HEK293 (cell line): ENCODE measurements at regions not wholly inside any gene's neighbourhood (a gene's known extent, or its start where the extent isn't known, plus 50 kb on each side); places are given as distances from the start of the nearest gene placed in this dataset.

ENCODE experiments used
- CTCF ChIA-PET: fragments of 350-600 bp; formaldehyde crosslinking; extraction: SDS; loops from one replicate; lab custom pipeline; 2021; ENCODE audit warnings: antibody characterized with exemption; lab: Yijun Ruan, JAX
- POLR2A ChIA-PET: fragments of 300-600 bp; formaldehyde crosslinking; extraction: SDS; loops from one replicate; lab custom pipeline; 2020; ENCODE audit warnings: antibody characterized with exemption, inconsistent platforms; lab: Yijun Ruan, JAX
- H3K27ac ChIP-seq: fragments of 200-500 bp; sonication (Bioruptor generic); 2 replicates; pipeline ENCODE4 v1.5.1; 2014; ENCODE audit warnings: low read depth, low read length, control low read depth, inconsistent platforms; ENCODE audit errors: extremely low read depth
- H3K36me3 ChIP-seq, 2 experiments: fragments of 200-500 bp in 1 of 2; sonication (Bioruptor generic) in 1 of 2; 1 replicate in 1 of 2; 2 replicates in 1 of 2; pipeline ENCODE4 v1.5.1; 2014 to 2017; ENCODE audit warnings: inconsistent platforms in 2 of 2, low read length in 2 of 2; ENCODE audit not compliant: control insufficient read depth in 2 of 2, insufficient read depth in 1 of 2
- H3K4me1 ChIP-seq: fragments of 200-500 bp; sonication (Bioruptor generic); 2 replicates; pipeline ENCODE4 v1.5.1; 2014; ENCODE audit warnings: mild to moderate bottlenecking, low read length, inconsistent platforms; ENCODE audit not compliant: control insufficient read depth, insufficient read depth
- H3K4me3 ChIP-seq: 2 replicates; pipeline ENCODE4 v1.5.1; 2011; ENCODE audit warnings: low read depth, mild to moderate bottlenecking, control low read depth, low read length, moderate library complexity
- H3K9me3 ChIP-seq: fragments of 200-500 bp; sonication (Bioruptor generic); 2 replicates; pipeline ENCODE4 v1.5.1; 2014; ENCODE audit warnings: low read depth, low read length, inconsistent platforms; ENCODE audit not compliant: control insufficient read depth, insufficient read depth
- CTCF ChIP-seq: fragments of 450-650 bp; formaldehyde crosslinking; IDR thresholded peaks from 2 replicates; pipeline ENCODE4 v1.5.1; 2016; ENCODE audit warnings: missing biosample characterization, missing genetic modification characterization
- FEZF1 ChIP-seq: fragments of 450-650 bp; formaldehyde crosslinking; IDR thresholded peaks from 2 replicates; pipeline ENCODE4 v1.5.1; 2016; ENCODE audit warnings: missing biosample characterization, missing genetic modification characterization
- GFI1B ChIP-seq: fragments of 450-650 bp; formaldehyde crosslinking; IDR thresholded peaks from 2 replicates; pipeline ENCODE4 v1.5.1; 2016; ENCODE audit warnings: missing biosample characterization, missing genetic modification characterization
- OVOL3 ChIP-seq: fragments of 450-650 bp; formaldehyde crosslinking; IDR thresholded peaks from 2 replicates; pipeline ENCODE4 v1.5.1; 2016; ENCODE audit warnings: missing biosample characterization, missing genetic modification characterization
- PATZ1 ChIP-seq: fragments of 450-650 bp; formaldehyde crosslinking; IDR thresholded peaks from 2 replicates; pipeline ENCODE4 v1.5.1; 2016; ENCODE audit warnings: missing biosample characterization, missing genetic modification characterization
- PRDM10 ChIP-seq: fragments of 450-650 bp; formaldehyde crosslinking; IDR thresholded peaks from 2 replicates; pipeline ENCODE4 v1.5.1; 2016; ENCODE audit warnings: missing biosample characterization, missing genetic modification characterization
- RBAK ChIP-seq: fragments of 450-650 bp; formaldehyde crosslinking; IDR thresholded peaks from 2 replicates; pipeline ENCODE4 v1.5.1; 2016; ENCODE audit warnings: missing biosample characterization, missing genetic modification characterization
- SCRT2 ChIP-seq: fragments of 450-650 bp; formaldehyde crosslinking; IDR thresholded peaks from 2 replicates; pipeline ENCODE4 v1.5.1; 2016; ENCODE audit warnings: missing biosample characterization, missing genetic modification characterization
- SP2 ChIP-seq: fragments of 450-650 bp; formaldehyde crosslinking; IDR thresholded peaks from 2 replicates; pipeline ENCODE4 v1.5.1; 2016; ENCODE audit warnings: missing biosample characterization, missing genetic modification characterization
- ZBTB1 ChIP-seq: fragments of 450-650 bp; formaldehyde crosslinking; IDR thresholded peaks from 2 replicates; pipeline ENCODE4 v1.5.1; 2016; ENCODE audit warnings: missing biosample characterization, missing genetic modification characterization
- ZNF121 ChIP-seq: fragments of 450-650 bp; formaldehyde crosslinking; IDR thresholded peaks from 2 replicates; pipeline ENCODE4 v1.5.1; 2016; ENCODE audit warnings: missing biosample characterization, missing genetic modification characterization
- ZNF157 ChIP-seq: fragments of 450-650 bp; formaldehyde crosslinking; IDR thresholded peaks from 2 replicates; pipeline ENCODE4 v1.5.1; 2016; ENCODE audit warnings: missing biosample characterization, missing genetic modification characterization
- ZNF214 ChIP-seq: fragments of 450-650 bp; formaldehyde crosslinking; IDR thresholded peaks from 2 replicates; pipeline ENCODE4 v1.5.1; 2017; ENCODE audit warnings: missing biosample characterization, mild to moderate bottlenecking, missing genetic modification characterization, borderline replicate concordance
- ZNF398 ChIP-seq: fragments of 450-650 bp; formaldehyde crosslinking; IDR thresholded peaks from 2 replicates; pipeline ENCODE4 v1.5.1; 2017; ENCODE audit warnings: missing biosample characterization, missing genetic modification characterization
- ZNF423 ChIP-seq: fragments of 450-650 bp; formaldehyde crosslinking; IDR thresholded peaks from 2 replicates; pipeline ENCODE4 v1.5.1; 2016; ENCODE audit warnings: missing biosample characterization, missing genetic modification characterization
- ZNF449 ChIP-seq: fragments of 450-650 bp; formaldehyde crosslinking; IDR thresholded peaks from 2 replicates; pipeline ENCODE4 v1.5.1; 2017; ENCODE audit warnings: missing biosample characterization, mild to moderate bottlenecking, missing genetic modification characterization, moderate library complexity
- ZNF610 ChIP-seq: fragments of 450-650 bp; formaldehyde crosslinking; IDR thresholded peaks from 2 replicates; pipeline ENCODE4 v1.5.1; 2016; ENCODE audit warnings: missing biosample characterization, missing genetic modification characterization, borderline replicate concordance
- ZNF626 ChIP-seq: fragments of 450-650 bp; sonication (Bioruptor Pico); formaldehyde crosslinking; IDR thresholded peaks from 2 replicates; pipeline ENCODE4 v1.5.1; 2018; ENCODE audit warnings: missing biosample characterization, missing genetic modification characterization, inconsistent platforms
- ZSCAN18 ChIP-seq: fragments of 450-650 bp; formaldehyde crosslinking; IDR thresholded peaks from 2 replicates; pipeline ENCODE4 v1.5.1; 2016; ENCODE audit warnings: missing biosample characterization, missing genetic modification characterization

- TF ChIP-seq ZNF610 (no peak), GFI1B (tag by site-specific recombination) (no peak), SP2 (tag by site-specific recombination) (no peak), RBAK (tag by site-specific recombination) (no peak), ZNF157 (tag by site-specific recombination) (no peak), ZNF423 (tag by site-specific recombination) (no peak), FEZF1 (no peak)
- ChIA-PET CTCF (no interaction called here), POLR2A (no interaction called here)
- H3K27ac ChIP-seq: no peak overlapping the region
- no peaks in the 10 kb centered on the region for H3K9me3 ChIP-seq
- no peaks in the 10 kb centered on the region for H3K4me1 ChIP-seq
- H3K36me3 ChIP-seq: no peaks in the 10 kb centered on the region
- no peak overlapping the region for H3K4me3 ChIP-seq
These were observed 319.7 kb downstream of the LPIN1 start for GRCh38 chr2:12066116-12066515.

- ChIA-PET CTCF (no interaction called here), POLR2A (no interaction called here)
- Histone ChIP-seq H3K9me3 (no peaks in the 10 kb centered on the region), H3K4me1 (no peaks in the 10 kb centered on the region), H3K27ac (no peak overlapping the region), H3K36me3 (no peaks in the 10 kb centered on the region), H3K4me3 (no peak overlapping the region)
- no peak for TF ChIP-seq OVOL3 (tag by site-specific recombination)
- no peak for TF ChIP-seq ZNF449
- no peak for TF ChIP-seq ZBTB1 (tag by site-specific recombination)
- no peak for TF ChIP-seq ZNF121 (tag by site-specific recombination)
- TF ChIP-seq PATZ1 (tag by site-specific recombination): no peak
- no peak for TF ChIP-seq PRDM10 (tag by site-specific recombination)
- no peak for TF ChIP-seq ZNF214 (tag by site-specific recombination)
These were observed 320.6 kb downstream of the LPIN1 start for GRCh38 chr2:12066986-12067385.

- Histone ChIP-seq H3K27ac (no peak overlapping the region), H3K36me3 (no peaks in the 10 kb centered on the region), H3K4me1 (no peaks in the 10 kb centered on the region), H3K4me3 (no peak overlapping the region), H3K9me3 (no peaks in the 10 kb centered on the region)
- CTCF ChIA-PET: no interaction called here
- POLR2A ChIA-PET: no interaction called here
- TF ChIP-seq CTCF (tag by site-specific recombination) (no peak), SCRT2 (tag by site-specific recombination) (no peak), ZSCAN18 (tag by site-specific recombination) (no peak), ZNF626 (no peak), ZNF398 (tag by site-specific recombination) (no peak)
These were observed 322.5 kb downstream of the LPIN1 start for GRCh38 chr2:12068796-12069538.
